ENCODE measurements at regions not wholly inside any gene's neighbourhood (a gene's known extent, or its start where the extent isn't known, plus 50 kb on each side); places are given as distances from the start of the nearest gene placed in this dataset.

DNA sequence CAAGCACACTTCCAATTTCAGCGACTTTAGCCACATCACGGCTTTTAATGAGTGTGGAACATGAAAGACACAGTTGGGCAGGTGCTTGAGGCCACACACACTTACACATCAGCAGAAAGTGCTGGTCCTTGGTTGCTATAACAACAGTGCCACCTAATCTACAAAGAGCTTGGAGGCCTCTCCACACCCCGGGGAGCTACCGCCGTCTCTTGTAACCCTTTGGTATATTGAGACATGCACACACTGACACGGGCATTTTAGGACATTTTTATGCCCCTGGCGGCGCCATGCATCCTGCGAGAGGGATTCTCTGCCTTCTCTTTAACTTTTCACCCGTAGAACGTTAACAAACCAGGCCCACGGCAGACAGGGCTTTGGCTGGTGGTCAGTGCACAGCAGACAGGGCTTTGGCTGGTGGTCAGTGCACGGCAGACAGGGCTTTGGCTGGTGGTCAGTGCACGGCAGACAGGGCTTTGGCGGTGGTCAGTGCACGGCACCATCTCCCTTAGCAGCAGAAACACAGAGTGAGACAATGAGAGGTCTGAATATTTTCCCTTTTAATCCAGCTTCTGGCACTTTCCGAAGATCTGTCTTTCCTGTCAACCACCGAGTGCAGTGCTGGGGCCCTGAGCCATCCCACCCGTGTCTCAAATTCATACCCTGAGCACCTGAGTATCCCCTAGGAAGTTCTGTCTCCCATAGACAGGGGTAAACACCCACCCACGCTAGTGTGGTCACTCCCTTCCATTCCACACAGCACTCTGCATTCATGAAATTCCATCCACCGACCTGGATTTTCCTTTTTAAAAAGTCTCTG is 116.6 kb upstream of the RPS6KA2 start:
- no peak overlapping the region for H3K27ac ChIP-seq
- TF ChIP-seq, protein P1, sequence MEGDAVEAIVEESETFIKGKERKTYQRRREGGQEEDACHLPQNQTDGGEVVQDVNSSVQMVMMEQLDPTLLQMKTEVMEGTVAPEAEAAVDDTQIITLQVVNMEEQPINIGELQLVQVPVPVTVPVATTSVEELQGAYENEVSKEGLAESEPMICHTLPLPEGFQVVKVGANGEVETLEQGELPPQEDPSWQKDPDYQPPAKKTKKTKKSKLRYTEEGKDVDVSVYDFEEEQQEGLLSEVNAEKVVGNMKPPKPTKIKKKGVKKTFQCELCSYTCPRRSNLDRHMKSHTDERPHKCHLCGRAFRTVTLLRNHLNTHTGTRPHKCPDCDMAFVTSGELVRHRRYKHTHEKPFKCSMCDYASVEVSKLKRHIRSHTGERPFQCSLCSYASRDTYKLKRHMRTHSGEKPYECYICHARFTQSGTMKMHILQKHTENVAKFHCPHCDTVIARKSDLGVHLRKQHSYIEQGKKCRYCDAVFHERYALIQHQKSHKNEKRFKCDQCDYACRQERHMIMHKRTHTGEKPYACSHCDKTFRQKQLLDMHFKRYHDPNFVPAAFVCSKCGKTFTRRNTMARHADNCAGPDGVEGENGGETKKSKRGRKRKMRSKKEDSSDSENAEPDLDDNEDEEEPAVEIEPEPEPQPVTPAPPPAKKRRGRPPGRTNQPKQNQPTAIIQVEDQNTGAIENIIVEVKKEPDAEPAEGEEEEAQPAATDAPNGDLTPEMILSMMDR (IDR thresholded peaks at IDR 0.05), result no peak
- no peak for TF ChIP-seq ZFX (IDR thresholded peaks at IDR 0.05; ENCODE audit: borderline replicate concordance)

DNA sequence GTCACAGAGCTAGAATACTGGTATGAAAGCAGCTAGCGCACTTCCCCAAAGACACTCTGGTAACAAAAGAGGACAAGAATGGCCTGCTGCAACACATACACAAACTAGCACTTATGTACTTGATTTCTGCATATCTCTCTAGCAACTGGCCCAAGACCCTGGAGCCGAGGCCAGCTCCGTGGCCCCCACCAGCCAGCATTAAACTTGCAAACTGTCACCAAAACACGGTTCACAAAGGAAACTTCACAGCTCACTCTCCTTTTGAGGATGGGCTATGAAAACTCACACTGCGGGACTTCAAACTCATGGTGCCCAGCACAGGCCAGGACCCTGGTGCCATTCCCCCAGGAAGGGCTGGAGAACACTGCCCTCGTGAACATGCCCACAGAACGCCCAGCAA is 115.9 kb upstream of the RPS6KA2 start:
- TF ChIP-seq, protein P1 (IDR thresholded peaks at IDR 0.05), result no peak
- TF ChIP-seq ZFX (IDR thresholded peaks at IDR 0.05; ENCODE audit: borderline replicate concordance), result no peak
- no peak overlapping the region for H3K27ac ChIP-seq

DNA sequence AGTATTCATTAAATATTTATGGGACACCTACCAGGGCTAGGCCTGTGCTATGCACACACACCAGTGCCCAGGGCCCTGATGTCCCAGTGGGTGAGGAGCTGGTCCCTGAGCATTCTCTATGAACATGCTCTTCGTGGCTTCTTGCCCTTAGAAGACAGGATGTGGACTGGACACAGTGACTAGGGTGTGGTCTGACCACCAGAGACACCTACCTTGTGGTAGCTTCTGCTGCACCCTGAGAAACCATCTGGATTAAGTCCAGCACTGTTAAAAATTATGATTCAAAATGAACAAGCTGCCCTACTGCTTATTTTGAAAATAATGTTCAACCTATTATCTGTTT is 112.9 kb upstream of the RPS6KA2 start:
- TF ChIP-seq, protein P1 (IDR thresholded peaks at IDR 0.05), result no peak
- no peak for TF ChIP-seq ZFX (IDR thresholded peaks at IDR 0.05; ENCODE audit: borderline replicate concordance)
- H3K27ac ChIP-seq, result no peak overlapping the region

DNA sequence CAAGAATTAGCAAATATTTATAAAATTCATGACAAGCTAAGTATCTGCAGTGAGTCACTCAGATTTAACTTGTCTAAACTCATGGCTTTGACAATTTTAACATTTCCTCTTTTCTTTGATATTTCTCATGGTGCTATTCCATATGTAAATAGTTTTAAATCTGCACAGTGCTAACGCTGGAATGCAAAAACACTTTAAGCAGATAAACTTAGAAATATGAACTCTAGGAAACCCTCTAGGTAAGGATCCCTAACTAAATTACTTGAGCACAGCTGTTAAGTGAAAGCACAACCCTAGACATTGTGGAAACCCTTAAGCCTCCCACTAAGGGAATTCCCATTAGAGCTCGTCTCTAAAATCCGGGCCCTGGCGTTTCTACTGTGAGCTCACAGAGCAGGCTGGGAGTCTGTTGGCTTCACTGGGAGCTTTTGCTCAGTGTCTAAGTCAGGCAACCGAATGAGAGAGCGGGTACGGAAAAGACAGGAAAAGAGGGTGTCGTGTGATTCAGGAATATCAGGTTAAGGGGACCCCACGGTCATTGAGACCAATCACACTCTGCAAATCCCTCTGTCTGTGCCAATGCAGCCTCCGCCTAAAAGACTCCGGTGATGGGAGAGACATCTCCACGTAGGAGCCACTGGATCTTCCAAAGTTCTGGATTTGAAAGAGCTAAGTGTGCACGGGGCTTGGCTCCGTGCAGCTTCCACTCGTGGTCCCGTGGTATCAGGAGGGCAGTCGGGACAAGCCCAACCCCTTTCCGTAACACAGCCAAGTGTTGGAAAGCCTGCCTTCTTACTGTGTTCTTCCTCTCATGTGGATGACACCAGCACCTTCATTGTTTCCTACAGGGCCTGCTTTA is 112.3 kb upstream of the RPS6KA2 start:
- no peak overlapping the region for H3K27ac ChIP-seq
- TF ChIP-seq, protein P1 (IDR thresholded peaks at IDR 0.05), result no peak
- TF ChIP-seq ZFX (IDR thresholded peaks at IDR 0.05; ENCODE audit: borderline replicate concordance), result no peak

DNA sequence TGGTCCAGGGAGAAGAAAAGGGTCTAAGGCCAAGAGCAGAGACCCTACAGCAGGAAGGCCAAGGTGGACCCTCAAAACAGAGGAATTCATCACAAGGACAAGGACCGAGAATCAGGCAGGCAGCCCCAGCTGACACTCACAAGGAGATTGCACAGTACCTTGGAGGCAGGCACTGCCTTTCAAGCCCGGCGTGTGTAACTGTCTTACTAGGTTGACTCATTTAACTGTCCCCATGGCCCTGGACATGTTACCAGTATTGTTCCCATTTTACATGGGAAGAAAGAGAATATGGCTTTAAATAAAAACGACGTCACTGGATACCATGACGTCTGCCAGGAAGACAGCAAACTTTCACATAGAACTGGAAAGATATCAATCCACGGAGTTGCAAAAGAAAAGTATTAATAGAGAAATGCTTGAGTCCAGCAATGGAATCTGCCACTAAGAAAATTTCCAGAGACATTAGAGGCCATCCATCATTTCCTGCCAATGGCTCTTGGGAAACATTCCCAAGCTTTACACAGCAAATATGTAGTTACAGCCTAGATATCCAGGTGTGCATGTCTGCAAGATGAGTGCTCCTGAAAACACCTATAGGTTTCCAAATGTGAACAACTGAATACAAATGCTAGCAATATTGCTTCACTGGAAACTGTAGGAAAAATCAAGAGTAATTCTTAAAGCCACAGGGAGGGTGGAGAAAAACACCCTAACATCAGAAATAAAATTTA is 111.5 kb upstream of the RPS6KA2 start:
- no peak for TF ChIP-seq ZFX (IDR thresholded peaks at IDR 0.05; ENCODE audit: borderline replicate concordance)
- TF ChIP-seq, protein P1 (IDR thresholded peaks at IDR 0.05), result no peak
- H3K27ac ChIP-seq, result no peak overlapping the region

DNA sequence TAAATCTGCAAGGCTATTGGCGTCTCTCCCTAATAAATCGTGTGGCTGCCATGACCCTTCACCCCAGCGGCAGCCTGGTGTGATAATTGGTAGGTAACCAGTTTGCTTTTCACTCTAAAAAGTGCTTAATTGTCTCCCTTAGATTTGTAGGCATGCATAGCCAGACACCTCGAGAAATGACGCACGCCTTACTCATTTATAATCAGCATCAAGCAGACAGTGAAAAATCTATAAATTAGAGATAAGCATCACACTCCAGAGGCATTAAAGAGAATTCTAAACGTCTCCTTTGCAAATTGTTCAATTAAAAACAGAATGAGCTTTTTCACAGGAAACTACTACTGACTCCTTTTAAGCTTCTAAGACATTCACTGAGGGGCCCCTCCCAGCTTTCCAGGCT is 110.2 kb upstream of the RPS6KA2 start:
- TF ChIP-seq, protein P1 (IDR thresholded peaks at IDR 0.05), result no peak
- no peak for TF ChIP-seq ZFX (IDR thresholded peaks at IDR 0.05; ENCODE audit: borderline replicate concordance)

More for the DNA sequence above, 110.2 kb upstream of the RPS6KA2 start:
- H3K27ac ChIP-seq, result no peak overlapping the region

Data from 22Rv1 (cell line).